Osteocyte (in vitro differentiated cells): ENCODE measurements at regions not wholly inside any gene's neighbourhood (a gene's known extent, or its start where the extent isn't known, plus 50 kb on each side); places are given as distances from the start of the nearest gene placed in this dataset.
"Not testable (repeated sequence)": the region's sequence is repeated elsewhere in the genome, so short reads cannot be mapped to it uniquely, and the experiment has no call there.

ENCODE experiments used
- DNase-seq: peaks from one replicate; pipeline ENCODE4 v3.0.0; 2021; ENCODE audit warnings: mixed read lengths; ENCODE audit not compliant: unreplicated experiment; ENCODE audit errors: extremely low spot score
- H3K27ac Mint-ChIP-seq: one replicate; pipeline ENCODE4 v1.8.0; 2021; ENCODE audit warnings: mild to moderate bottlenecking, mixed read lengths; ENCODE audit not compliant: unreplicated experiment
- H3K27me3 Mint-ChIP-seq: one replicate; pipeline ENCODE4 v1.8.0; 2021; ENCODE audit warnings: mixed read lengths; ENCODE audit not compliant: unreplicated experiment
- H3K36me3 Mint-ChIP-seq: one replicate; pipeline ENCODE4 v1.8.0; 2021; ENCODE audit warnings: mixed read lengths; ENCODE audit not compliant: unreplicated experiment
- H3K4me1 Mint-ChIP-seq: one replicate; pipeline ENCODE4 v1.8.0; 2021; ENCODE audit warnings: mixed read lengths; ENCODE audit not compliant: unreplicated experiment
- H3K4me3 Mint-ChIP-seq: one replicate; pipeline ENCODE4 v1.8.0; 2021; ENCODE audit warnings: mild to moderate bottlenecking, moderate library complexity, mixed read lengths; ENCODE audit not compliant: unreplicated experiment
- H3K9me3 Mint-ChIP-seq: one replicate; pipeline ENCODE4 v1.8.0; 2021; ENCODE audit warnings: mixed read lengths; ENCODE audit not compliant: unreplicated experiment
- TF ChIP-seq, protein P1 (sequence below): fragments of 200-600 bp; sonication (generic); IDR thresholded peaks from 2 replicates; pipeline ENCODE4 v1.5.0; 2021; ENCODE audit warnings: antibody characterized with exemption, mild to moderate bottlenecking, moderate library complexity

DNA sequence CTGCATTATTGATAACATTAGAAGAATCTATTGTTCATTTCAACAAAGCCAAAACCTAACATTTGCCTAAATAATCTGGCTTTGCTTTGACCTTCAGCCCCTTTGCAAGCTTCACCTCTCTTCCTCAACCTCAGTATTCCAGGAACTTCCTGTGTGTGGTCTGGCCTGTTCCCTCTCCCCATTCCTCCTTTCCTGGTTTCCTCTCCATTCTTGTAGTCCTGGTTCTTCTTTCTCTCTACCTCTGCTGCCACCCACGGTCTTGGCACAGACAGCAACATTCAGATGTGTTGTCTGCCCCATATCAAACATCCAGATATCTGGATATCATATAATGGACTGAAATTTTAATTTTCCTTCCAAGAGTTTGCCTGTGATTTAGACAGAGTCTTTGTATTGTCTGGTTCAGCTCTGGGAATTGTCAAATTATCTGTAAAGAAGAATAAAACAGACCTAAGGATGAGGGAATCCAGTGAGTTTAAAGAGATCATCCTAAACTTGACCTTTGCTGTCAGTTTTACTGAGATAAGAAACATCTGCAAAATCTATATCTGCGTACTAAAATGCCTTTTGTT is 148.1 kb upstream of the KCTD3 start:
- Mint-ChIP-seq H3K4me1 (peaks cover 1% of the 10 kb centered on the region), H3K27ac (no peak overlapping the region), H3K36me3 (no peaks in the 10 kb centered on the region), H3K4me3 (no peak overlapping the region), H3K27me3 (peaks cover 5% of the 10 kb centered on the region), H3K9me3 (no peaks in the 10 kb centered on the region)
- no peak for DNase-seq
- TF ChIP-seq, protein P1, sequence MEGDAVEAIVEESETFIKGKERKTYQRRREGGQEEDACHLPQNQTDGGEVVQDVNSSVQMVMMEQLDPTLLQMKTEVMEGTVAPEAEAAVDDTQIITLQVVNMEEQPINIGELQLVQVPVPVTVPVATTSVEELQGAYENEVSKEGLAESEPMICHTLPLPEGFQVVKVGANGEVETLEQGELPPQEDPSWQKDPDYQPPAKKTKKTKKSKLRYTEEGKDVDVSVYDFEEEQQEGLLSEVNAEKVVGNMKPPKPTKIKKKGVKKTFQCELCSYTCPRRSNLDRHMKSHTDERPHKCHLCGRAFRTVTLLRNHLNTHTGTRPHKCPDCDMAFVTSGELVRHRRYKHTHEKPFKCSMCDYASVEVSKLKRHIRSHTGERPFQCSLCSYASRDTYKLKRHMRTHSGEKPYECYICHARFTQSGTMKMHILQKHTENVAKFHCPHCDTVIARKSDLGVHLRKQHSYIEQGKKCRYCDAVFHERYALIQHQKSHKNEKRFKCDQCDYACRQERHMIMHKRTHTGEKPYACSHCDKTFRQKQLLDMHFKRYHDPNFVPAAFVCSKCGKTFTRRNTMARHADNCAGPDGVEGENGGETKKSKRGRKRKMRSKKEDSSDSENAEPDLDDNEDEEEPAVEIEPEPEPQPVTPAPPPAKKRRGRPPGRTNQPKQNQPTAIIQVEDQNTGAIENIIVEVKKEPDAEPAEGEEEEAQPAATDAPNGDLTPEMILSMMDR, result no peak

DNA sequence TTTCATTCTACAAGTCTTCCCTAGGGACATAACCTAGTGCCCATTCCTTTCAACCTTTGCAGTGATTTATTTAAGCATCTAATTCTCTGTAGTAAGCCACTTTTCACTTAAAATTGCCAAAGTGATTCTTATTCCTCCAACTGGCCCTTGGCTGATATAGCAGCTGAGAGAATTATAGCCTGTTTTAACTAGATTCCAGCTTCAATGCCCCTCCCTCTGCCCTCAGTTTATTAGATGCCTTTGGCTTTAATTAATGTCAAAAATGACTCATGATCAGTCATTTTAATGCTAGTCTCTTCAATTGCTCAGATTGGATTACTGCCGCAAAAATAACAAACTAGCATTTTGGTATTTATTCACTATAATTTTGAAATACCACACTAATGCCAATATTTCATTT is 145.4 kb upstream of the KCTD3 start:
- Mint-ChIP-seq H3K27me3 (peaks cover 5% of the 10 kb centered on the region), H3K4me3 (no peak overlapping the region), H3K9me3 (no peaks in the 10 kb centered on the region), H3K27ac (no peak overlapping the region), H3K4me1 (peaks cover 1% of the 10 kb centered on the region), H3K36me3 (no peaks in the 10 kb centered on the region)
- TF ChIP-seq, protein P1, result no peak
- DNase-seq, result no peak

DNA sequence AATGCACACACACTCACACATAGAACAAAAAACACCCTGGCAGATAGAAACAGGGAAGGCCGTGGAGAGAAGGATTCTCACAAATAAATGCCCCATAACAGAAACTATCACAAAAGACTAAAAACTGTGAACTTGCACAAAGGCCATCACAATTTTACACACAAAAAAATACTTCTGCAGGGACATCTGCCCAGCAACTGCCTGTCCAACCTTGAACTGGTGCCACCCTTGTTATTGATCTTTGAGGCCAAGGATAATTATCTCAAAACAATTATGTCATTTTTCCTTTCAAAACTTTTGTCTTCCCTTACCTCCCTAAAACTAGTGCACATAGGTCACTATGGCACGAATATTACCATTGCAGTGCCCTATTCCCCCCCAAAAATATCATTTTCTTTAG is 143.8 kb upstream of the KCTD3 start:
- Mint-ChIP-seq H3K36me3 (no peaks in the 10 kb centered on the region), H3K9me3 (no peaks in the 10 kb centered on the region), H3K4me1 (no peaks in the 10 kb centered on the region), H3K4me3 (no peak overlapping the region), H3K27me3 (peaks cover 5% of the 10 kb centered on the region), H3K27ac (no peak overlapping the region)
- TF ChIP-seq, protein P1, result no peak
- DNase-seq, result no peak

DNA sequence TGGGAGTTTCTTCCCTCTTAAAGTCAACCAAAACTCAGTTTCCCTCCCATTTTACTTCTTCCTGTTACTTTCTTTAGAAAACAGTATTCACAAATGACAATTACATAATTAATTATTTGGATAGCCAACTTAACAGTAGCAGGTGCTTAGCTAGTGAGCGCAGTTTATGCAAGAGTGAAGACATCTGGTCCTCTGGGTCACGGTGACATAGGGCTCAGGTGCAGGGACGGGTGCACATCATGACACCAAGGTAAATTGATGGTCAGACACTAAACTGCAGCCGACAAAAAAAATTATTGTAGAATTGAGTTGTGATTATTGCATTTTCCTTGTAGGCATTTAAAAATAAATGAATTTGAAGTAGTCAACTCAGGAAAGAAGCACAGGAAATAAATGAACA is 142.0 kb upstream of the KCTD3 start:
- Mint-ChIP-seq H3K36me3 (no peaks in the 10 kb centered on the region), H3K27ac (no peak overlapping the region), H3K27me3 (peaks cover 6% of the 10 kb centered on the region), H3K4me3 (no peak overlapping the region), H3K4me1 (no peaks in the 10 kb centered on the region), H3K9me3 (no peaks in the 10 kb centered on the region)
- TF ChIP-seq, protein P1, result no peak
- no peak for DNase-seq

DNA sequence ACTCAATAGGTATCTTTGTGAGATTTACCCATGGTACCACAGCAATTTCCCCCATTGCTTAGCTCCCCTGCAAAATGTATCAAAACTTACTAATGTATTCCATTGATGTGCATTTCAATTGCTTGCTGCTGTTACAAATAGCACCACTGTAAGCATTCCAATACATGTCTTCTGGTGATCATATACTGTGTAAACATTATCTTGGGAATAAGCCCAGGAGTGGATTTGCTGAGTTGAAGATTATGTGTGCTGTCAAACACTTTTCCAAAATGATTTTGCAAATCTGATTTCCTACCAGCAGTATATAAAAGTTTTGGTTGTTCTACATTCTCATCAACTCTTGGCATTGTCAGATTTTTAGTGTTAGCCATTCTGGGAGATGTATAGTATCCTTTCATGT is 141.0 kb upstream of the KCTD3 start:
- Mint-ChIP-seq H3K27ac (no peak overlapping the region), H3K9me3 (no peaks in the 10 kb centered on the region), H3K36me3 (no peaks in the 10 kb centered on the region), H3K4me1 (no peaks in the 10 kb centered on the region), H3K27me3 (peaks cover 11% of the 10 kb centered on the region), H3K4me3 (no peak overlapping the region)
- TF ChIP-seq, protein P1, result no peak
- no peak for DNase-seq

DNA sequence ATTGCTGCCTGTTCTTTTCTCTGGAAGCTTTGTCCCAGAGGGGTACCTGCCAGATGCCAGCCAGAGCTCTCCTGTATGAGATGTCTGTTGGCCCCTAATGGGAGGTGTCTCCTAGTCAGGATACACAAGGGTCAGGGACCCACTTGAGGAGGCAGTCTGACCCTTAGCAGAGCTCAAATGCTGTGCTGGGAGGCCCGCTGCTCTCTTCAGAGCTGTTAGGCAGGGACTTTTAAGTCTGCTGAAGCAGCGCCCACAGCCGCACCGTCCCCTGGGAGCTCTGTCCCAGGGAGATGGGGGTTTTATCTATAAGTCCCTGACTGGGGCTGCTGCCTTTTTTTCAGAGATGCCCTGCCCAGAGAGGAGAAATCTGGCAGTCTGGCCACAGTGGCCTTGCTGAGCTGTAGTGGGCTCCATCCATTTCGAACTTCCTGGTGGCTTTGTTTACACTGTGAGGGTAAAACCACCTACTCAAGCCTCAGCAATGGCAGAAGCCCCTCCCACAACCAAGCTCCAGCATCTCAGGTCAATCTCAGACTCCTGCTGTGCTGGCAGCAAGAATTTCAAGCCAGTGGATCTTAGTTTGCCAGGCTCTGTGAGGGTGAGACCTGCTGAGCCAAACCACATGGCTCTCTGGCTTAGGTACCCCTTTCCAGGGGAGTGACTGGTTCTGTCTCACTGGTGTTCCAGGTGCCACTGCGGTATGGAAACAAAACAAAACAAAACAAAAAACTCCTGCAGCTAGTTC is 134.4 kb upstream of the KCTD3 start:
- H3K36me3 Mint-ChIP-seq, H3K27ac Mint-ChIP-seq, H3K4me3 Mint-ChIP-seq, H3K4me1 Mint-ChIP-seq, H3K9me3 Mint-ChIP-seq: not testable (repeated sequence)
- peaks cover 11% of the 10 kb centered on the region for H3K27me3 Mint-ChIP-seq
- DNase-seq, result peak; percentile 81
